SK-N-SH (cell line): ENCODE measurements at regions not wholly inside any gene's neighbourhood (a gene's known extent, or its start where the extent isn't known, plus 50 kb on each side); places are given as distances from the start of the nearest gene placed in this dataset.

Experiments
- CTCF ChIA-PET: fragments of 300-600, 350-600 bp; formaldehyde crosslinking; extraction: SDS; loops from one replicate; lab custom pipeline; 2021; lab: Yijun Ruan, JAX
- POLR2A ChIA-PET: fragments of 350-600 bp; sonication (Branson Sonifier 250); formaldehyde crosslinking; extraction: SDS; loops from one replicate; lab custom pipeline; 2020; ENCODE audit warnings: antibody characterized with exemption, inconsistent platforms; lab: Yijun Ruan, JAX
- DNase-seq: peaks from one replicate; pipeline ENCODE4 v3.0.0; 2012
- H2AFZ ChIP-seq: fragments of 200-600 bp; sonication (generic); 2 replicates; pipeline ENCODE4 v1.8.1; 2016; ENCODE audit warnings: antibody characterized with exemption, mild to moderate bottlenecking, low read depth
- H3F3A ChIP-seq: fragments of 200-600 bp; sonication (generic); replicated peaks from 2 replicates; pipeline ENCODE3; 2016; ENCODE audit warnings: antibody characterized with exemption, mild to moderate bottlenecking; ENCODE audit not compliant: insufficient read depth
- H3K27ac ChIP-seq, 2 experiments: fragments of 200-500 bp in 1 of 2; fragments of 200-600 bp in 1 of 2; sonication (Bioruptor generic) in 1 of 2; sonication (generic), shearing (Covaris generic) in 1 of 2; 2 replicates each; pipeline versions ENCODE4 v1.5.1 to v1.6.1; 2014 to 2016; ENCODE audit warnings: low read depth in 2 of 2, inconsistent platforms in 1 of 2, low read length in 1 of 2, mild to moderate bottlenecking in 1 of 2, mixed read lengths in 1 of 2
- H3K27me3 ChIP-seq: fragments of 200-600 bp; sonication (generic), shearing (Covaris generic); 2 replicates; pipeline ENCODE4 v1.6.1; 2016; ENCODE audit warnings: mixed run types; ENCODE audit not compliant: insufficient read depth
- H3K36me3 ChIP-seq, 2 experiments: fragments of 200-500 bp in 1 of 2; fragments of 200-600 bp in 1 of 2; sonication (Bioruptor generic) in 1 of 2; sonication (generic) in 1 of 2; replicated peaks in 1 of 2; 2 replicates each; pipeline versions ENCODE3 to v1.5.1; 2014 to 2016; ENCODE audit warnings: low read length in 1 of 2, mild to moderate bottlenecking in 1 of 2; ENCODE audit not compliant: insufficient read depth in 2 of 2, control insufficient read depth in 1 of 2
- H3K4me1 ChIP-seq, 2 experiments: fragments of 200-500 bp in 1 of 2; fragments of 200-600 bp in 1 of 2; sonication (Bioruptor generic) in 1 of 2; sonication (generic), shearing (Covaris generic) in 1 of 2; 2 replicates each; pipeline versions ENCODE4 v1.5.1 to v1.6.1; 2014 to 2016; ENCODE audit warnings: low read depth in 1 of 2, low read length in 1 of 2, mixed run types in 1 of 2; ENCODE audit not compliant: insufficient read depth in 2 of 2, control insufficient read depth in 1 of 2
- H3K4me2 ChIP-seq: fragments of 200-600 bp; sonication (generic), shearing (Covaris generic); 2 replicates; pipeline ENCODE4 v1.6.1; 2017; ENCODE audit warnings: mixed run types
- H3K4me3 ChIP-seq, 2 experiments: fragments of 200-500 bp in 1 of 2; fragments of 200-600 bp in 1 of 2; sonication (Bioruptor generic) in 1 of 2; sonication (generic), shearing (Covaris generic) in 1 of 2; 2 replicates each; pipeline versions ENCODE4 v1.5.1 to v1.8.1; 2014 to 2016; ENCODE audit warnings: low read depth in 2 of 2, inconsistent platforms in 1 of 2, low read length in 1 of 2, mild to moderate bottlenecking in 1 of 2, mixed read lengths in 1 of 2, moderate library complexity in 1 of 2
- H3K79me2 ChIP-seq: fragments of 200-600 bp; sonication (generic); 2 replicates; pipeline ENCODE4 v1.8.1; 2017; ENCODE audit warnings: mild to moderate bottlenecking; ENCODE audit not compliant: insufficient read depth
- H3K9ac ChIP-seq: fragments of 200-600 bp; sonication (generic); 2 replicates; pipeline ENCODE4 v1.6.1; 2017; ENCODE audit warnings: mixed run types
- H3K9me2 ChIP-seq: fragments of 200-600 bp; sonication (generic); 2 replicates; pipeline ENCODE4 v1.6.1; 2017; ENCODE audit warnings: mixed run types
- H3K9me3 ChIP-seq: fragments of 200-600 bp; sonication (generic); 2 replicates; pipeline ENCODE4 v1.6.1; 2017; ENCODE audit warnings: mixed run types, mild to moderate bottlenecking, moderate library complexity
- H4K20me1 ChIP-seq: fragments of 200-600 bp; sonication (generic); 2 replicates; pipeline ENCODE4 v1.6.1; 2017; ENCODE audit warnings: mild to moderate bottlenecking, mixed run types; ENCODE audit not compliant: insufficient read depth
- CHD2 ChIP-seq: fragments of 150-350 bp; IDR thresholded peaks from 2 replicates; pipeline ENCODE4 v1.6.1; 2018; ENCODE audit warnings: low read length; ENCODE audit not compliant: partially characterized antibody
- EP300 ChIP-seq, 2 experiments: IDR thresholded peaks; 2 replicates each; pipeline versions ENCODE4 v1.4.0 to v1.6.1; 2012; ENCODE audit warnings: borderline replicate concordance in 1 of 2, low read depth in 1 of 2, low read length in 1 of 2
- FOSL2 ChIP-seq: IDR thresholded peaks from 2 replicates; pipeline ENCODE4 v1.4.0; 2012; ENCODE audit warnings: low read depth, mild to moderate bottlenecking, moderate library complexity, borderline replicate concordance
- FOXM1 ChIP-seq: IDR thresholded peaks from 2 replicates; pipeline ENCODE4 v1.4.0; 2012; ENCODE audit warnings: low read depth, mild to moderate bottlenecking
- GABPA ChIP-seq: IDR thresholded peaks from 2 replicates; pipeline ENCODE4 v1.4.0; 2012; ENCODE audit warnings: low read depth, mild to moderate bottlenecking
- MEF2A ChIP-seq: IDR thresholded peaks from 2 replicates; pipeline ENCODE4 v1.4.0; 2012; ENCODE audit warnings: low read depth, borderline replicate concordance
- MXI1 ChIP-seq: IDR thresholded peaks from 2 replicates; pipeline ENCODE4 v1.6.1; 2012; ENCODE audit warnings: mild to moderate bottlenecking, low read depth, low read length, improper control_type of control experiment
- NFIC ChIP-seq: IDR thresholded peaks from 2 replicates; pipeline ENCODE4 v1.4.0; 2012; ENCODE audit warnings: borderline replicate concordance
- NRF1 ChIP-seq: IDR thresholded peaks from 2 replicates; pipeline ENCODE4 v1.6.1; 2012; ENCODE audit warnings: low read depth, mild to moderate bottlenecking, low read length
- POLR2AphosphoS5 ChIP-seq: IDR thresholded peaks from 2 replicates; pipeline ENCODE4 v1.6.1; 2012; ENCODE audit warnings: low read depth, low read length
- RAD21 ChIP-seq: IDR thresholded peaks from 2 replicates; pipeline ENCODE4 v1.6.1; 2012; ENCODE audit warnings: mild to moderate bottlenecking, low read length
- RCOR1 ChIP-seq: fragments of 150-350 bp; IDR thresholded peaks from 2 replicates; pipeline ENCODE4 v1.6.1; 2017; ENCODE audit warnings: antibody characterized with exemption, low read length
- RFX5 ChIP-seq: IDR thresholded peaks from 2 replicates; pipeline ENCODE4 v1.6.1; 2012; ENCODE audit warnings: mild to moderate bottlenecking, improper control_type of control experiment, low read length
- SMC3 ChIP-seq: IDR thresholded peaks from 2 replicates; pipeline ENCODE4 v1.6.1; 2012; ENCODE audit warnings: low read depth, low read length, improper control_type of control experiment
- TAF1 ChIP-seq: IDR thresholded peaks from 2 replicates; pipeline ENCODE4 v1.6.1; 2012; ENCODE audit warnings: low read depth, mild to moderate bottlenecking, low read length, moderate library complexity, borderline replicate concordance
- TCF12 ChIP-seq: IDR thresholded peaks from 2 replicates; pipeline ENCODE4 v1.4.0; 2012
- TEAD4 ChIP-seq: IDR thresholded peaks from 2 replicates; pipeline ENCODE4 v1.4.0; 2012; ENCODE audit warnings: mild to moderate bottlenecking, borderline replicate concordance; ENCODE audit not compliant: insufficient read depth
- YY1 ChIP-seq: IDR thresholded peaks from 2 replicates; pipeline ENCODE4 v1.4.0; 2012; ENCODE audit warnings: low read depth, mild to moderate bottlenecking
- WGBS: methylation state at CpG from one replicate; pipeline ENCODE4 v1.1.6; 2017; ENCODE audit warnings: low lambda C conversion rate; 5-methylcytosine and 5-hydroxymethylcytosine counted together
- TF ChIP-seq, protein P1 (sequence below): IDR thresholded peaks from 2 replicates; pipeline ENCODE4 v1.4.0; 2012; ENCODE audit warnings: low read depth
- TF ChIP-seq, protein P2 (sequence below): IDR thresholded peaks from 2 replicates; pipeline ENCODE4 v1.4.0; 2012; ENCODE audit warnings: low read depth, borderline replicate concordance
- TF ChIP-seq, protein P3 (sequence below): IDR thresholded peaks from 2 replicates; pipeline ENCODE4 v1.4.0; 2012; ENCODE audit warnings: low read depth, borderline replicate concordance

DNA sequence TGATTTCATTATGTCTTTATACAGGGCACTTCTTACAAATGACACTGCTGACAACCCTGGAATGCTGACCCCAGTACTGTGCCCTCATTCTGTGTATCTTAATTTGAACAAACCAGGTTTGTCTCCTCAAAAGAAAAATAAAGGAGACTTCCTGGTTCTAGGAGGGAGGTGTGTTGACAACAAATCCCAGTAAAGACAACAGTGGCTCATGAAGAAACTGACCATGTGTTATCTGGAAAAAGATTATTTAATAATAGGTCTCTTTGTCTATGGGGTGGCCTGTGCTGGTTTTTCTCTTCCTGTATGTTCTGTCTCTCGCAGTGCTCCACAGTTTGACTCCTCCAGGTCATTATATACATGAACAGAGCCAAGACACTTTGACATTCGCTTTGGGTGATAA, 454.6 kb downstream of the LMO4 start:
- POLR2A ChIA-PET: no interaction called here
- no peaks in the 10 kb centered on the region for H3K27me3 ChIP-seq
- H3K27ac ChIP-seq: no peak overlapping the region

DNA sequence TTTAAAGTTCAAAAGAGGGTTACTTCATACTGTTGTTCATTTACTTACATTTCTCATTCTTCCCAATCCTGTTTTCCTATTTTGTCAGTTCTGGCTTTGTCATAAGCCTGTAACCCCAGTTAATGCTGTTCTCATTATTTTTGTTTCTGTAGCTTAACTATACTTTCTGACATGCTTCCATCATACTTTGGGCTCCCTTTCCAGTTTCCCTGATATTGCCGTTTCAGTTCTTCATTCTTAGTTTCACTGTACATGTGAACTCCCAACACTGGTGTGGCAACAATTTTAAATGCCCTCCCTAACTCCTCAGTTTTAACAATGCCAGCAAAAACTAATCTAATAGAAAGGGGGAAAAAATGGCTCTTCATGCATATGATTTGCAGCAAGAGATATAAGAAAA, 456.7 kb downstream of the LMO4 start:
- no peaks in the 10 kb centered on the region for H3K4me1 ChIP-seq
- TF ChIP-seq YY1: no peak
- TF ChIP-seq NFIC: no peak
- no peak for TF ChIP-seq NRF1
- TF ChIP-seq SMC3: no peak
- no peak for TF ChIP-seq POLR2AphosphoS5
- no peak for TF ChIP-seq FOSL2
- TF ChIP-seq TEAD4: no peak
- no peak for TF ChIP-seq EP300 (IDR thresholded peaks at IDR 0.05; ENCODE audit: borderline replicate concordance in 1 of 2, low read depth in 1 of 2, low read length in 1 of 2)
- no peak for TF ChIP-seq TCF12
- TF ChIP-seq FOXM1: no peak
- TF ChIP-seq RFX5: no peak
- H3K27me3 ChIP-seq: no peaks in the 10 kb centered on the region
- no peaks in the 10 kb centered on the region for H3K79me2 ChIP-seq
- ChIA-PET POLR2A (no interaction called here), CTCF (no interaction called here)
- no peaks in the 10 kb centered on the region for H3K9me2 ChIP-seq
- no peak overlapping the region for H2AFZ ChIP-seq
- no peak for DNase-seq
- no peak overlapping the region for H3K4me3 ChIP-seq
- WGBS: 55% methylated on average over 1 of the region's 1 CpG
- H3K27ac ChIP-seq: no peak overlapping the region
- no peaks in the 10 kb centered on the region for H3K36me3 ChIP-seq
- no peak overlapping the region for H3K4me2 ChIP-seq
- no peaks in the 10 kb centered on the region for H3F3A ChIP-seq
- H3K9ac ChIP-seq: no peak overlapping the region
- H3K9me3 ChIP-seq: no peaks in the 10 kb centered on the region
- no peaks in the 10 kb centered on the region for H4K20me1 ChIP-seq

More for the DNA sequence above, 454.6 kb downstream of the LMO4 start:
- Histone ChIP-seq H3K9me2 (no peaks in the 10 kb centered on the region), H3K9ac (no peak overlapping the region), H3K36me3 (no peaks in the 10 kb centered on the region), H2AFZ (no peak overlapping the region), H3K9me3 (no peaks in the 10 kb centered on the region), H3F3A (no peaks in the 10 kb centered on the region), H3K4me3 (no peak overlapping the region), H3K4me1 (no peaks in the 10 kb centered on the region), H4K20me1 (no peaks in the 10 kb centered on the region), H3K4me2 (no peak overlapping the region), H3K79me2 (no peaks in the 10 kb centered on the region)
- CTCF ChIA-PET: interaction anchor here (0.5 kb wide), 1 partner anchor 16 kb away, joined by 3 read pairs; no protein-coding TSS in a partner anchor
- DNase-seq: no peak
- TF ChIP-seq, protein P1, sequence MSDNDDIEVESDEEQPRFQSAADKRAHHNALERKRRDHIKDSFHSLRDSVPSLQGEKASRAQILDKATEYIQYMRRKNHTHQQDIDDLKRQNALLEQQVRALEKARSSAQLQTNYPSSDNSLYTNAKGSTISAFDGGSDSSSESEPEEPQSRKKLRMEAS: no peak
- TF ChIP-seq FOXM1 (no peak), RFX5 (no peak), YY1 (no peak), RCOR1 (no peak), GABPA (no peak), NFIC (no peak), RAD21 (no peak), MXI1 (no peak), TAF1 (no peak), MEF2A (no peak), CHD2 (no peak), FOSL2 (no peak)
- TF ChIP-seq, protein P2, sequence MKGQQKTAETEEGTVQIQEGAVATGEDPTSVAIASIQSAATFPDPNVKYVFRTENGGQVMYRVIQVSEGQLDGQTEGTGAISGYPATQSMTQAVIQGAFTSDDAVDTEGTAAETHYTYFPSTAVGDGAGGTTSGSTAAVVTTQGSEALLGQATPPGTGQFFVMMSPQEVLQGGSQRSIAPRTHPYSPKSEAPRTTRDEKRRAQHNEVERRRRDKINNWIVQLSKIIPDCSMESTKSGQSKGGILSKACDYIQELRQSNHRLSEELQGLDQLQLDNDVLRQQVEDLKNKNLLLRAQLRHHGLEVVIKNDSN: no peak
- TF ChIP-seq, protein P3, sequence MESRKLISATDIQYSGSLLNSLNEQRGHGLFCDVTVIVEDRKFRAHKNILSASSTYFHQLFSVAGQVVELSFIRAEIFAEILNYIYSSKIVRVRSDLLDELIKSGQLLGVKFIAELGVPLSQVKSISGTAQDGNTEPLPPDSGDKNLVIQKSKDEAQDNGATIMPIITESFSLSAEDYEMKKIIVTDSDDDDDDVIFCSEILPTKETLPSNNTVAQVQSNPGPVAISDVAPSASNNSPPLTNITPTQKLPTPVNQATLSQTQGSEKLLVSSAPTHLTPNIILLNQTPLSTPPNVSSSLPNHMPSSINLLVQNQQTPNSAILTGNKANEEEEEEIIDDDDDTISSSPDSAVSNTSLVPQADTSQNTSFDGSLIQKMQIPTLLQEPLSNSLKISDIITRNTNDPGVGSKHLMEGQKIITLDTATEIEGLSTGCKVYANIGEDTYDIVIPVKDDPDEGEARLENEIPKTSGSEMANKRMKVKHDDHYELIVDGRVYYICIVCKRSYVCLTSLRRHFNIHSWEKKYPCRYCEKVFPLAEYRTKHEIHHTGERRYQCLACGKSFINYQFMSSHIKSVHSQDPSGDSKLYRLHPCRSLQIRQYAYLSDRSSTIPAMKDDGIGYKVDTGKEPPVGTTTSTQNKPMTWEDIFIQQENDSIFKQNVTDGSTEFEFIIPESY: no peak
- 45% methylated on average over 2 of the region's 2 CpGs for WGBS
